Choroid plexus epithelial cell (primary cell): ENCODE measurements at regions not wholly inside any gene's neighbourhood (a gene's known extent, or its start where the extent isn't known, plus 50 kb on each side); places are given as distances from the start of the nearest gene placed in this dataset.

Source experiments
- DNase-seq: peaks from one replicate; pipeline ENCODE4 v3.0.0-alpha.2; 2010; ENCODE audit warnings: low read depth
- H3K4me3 ChIP-seq: 2 replicates; pipeline ENCODE4 v1.5.1; 2011; ENCODE audit warnings: low read depth, mild to moderate bottlenecking, control low read depth, low read length, moderate library complexity
- TF ChIP-seq, protein P1 (sequence below): conservative IDR thresholded peaks from 2 replicates; pipeline ENCODE4 v1.5.1; 2011; ENCODE audit warnings: low read depth, mild to moderate bottlenecking, control low read depth, inconsistent platforms, low read length, moderate library complexity

DNA sequence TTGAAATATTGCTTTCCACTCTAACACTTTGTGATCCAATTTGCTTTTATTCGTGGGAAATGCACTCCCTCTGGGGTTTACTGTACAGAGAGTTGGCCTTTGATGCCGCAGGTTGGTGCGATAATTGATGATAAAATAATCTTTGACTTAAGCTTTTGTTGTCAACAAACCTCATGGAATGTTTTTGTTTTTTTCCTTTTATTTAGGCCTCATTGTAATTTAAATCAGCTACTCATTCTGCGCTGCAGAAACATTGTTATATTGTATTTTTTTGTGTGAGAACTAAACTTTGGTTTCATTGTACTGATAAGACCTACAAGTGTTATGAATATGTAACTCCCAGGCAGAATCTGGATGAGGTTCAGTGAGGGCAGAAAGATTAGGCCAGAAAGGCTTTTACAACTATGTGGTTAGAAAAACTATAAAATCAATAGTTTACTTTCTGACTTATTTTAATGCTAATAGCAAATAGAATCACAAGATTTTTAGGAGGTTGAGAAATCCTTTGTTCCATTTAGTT is 76.8 kb upstream of the POM121L12 start:
- TF ChIP-seq, protein P1, sequence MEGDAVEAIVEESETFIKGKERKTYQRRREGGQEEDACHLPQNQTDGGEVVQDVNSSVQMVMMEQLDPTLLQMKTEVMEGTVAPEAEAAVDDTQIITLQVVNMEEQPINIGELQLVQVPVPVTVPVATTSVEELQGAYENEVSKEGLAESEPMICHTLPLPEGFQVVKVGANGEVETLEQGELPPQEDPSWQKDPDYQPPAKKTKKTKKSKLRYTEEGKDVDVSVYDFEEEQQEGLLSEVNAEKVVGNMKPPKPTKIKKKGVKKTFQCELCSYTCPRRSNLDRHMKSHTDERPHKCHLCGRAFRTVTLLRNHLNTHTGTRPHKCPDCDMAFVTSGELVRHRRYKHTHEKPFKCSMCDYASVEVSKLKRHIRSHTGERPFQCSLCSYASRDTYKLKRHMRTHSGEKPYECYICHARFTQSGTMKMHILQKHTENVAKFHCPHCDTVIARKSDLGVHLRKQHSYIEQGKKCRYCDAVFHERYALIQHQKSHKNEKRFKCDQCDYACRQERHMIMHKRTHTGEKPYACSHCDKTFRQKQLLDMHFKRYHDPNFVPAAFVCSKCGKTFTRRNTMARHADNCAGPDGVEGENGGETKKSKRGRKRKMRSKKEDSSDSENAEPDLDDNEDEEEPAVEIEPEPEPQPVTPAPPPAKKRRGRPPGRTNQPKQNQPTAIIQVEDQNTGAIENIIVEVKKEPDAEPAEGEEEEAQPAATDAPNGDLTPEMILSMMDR: no peak
- no peak overlapping the region for H3K4me3 ChIP-seq
- no peak for DNase-seq

DNA sequence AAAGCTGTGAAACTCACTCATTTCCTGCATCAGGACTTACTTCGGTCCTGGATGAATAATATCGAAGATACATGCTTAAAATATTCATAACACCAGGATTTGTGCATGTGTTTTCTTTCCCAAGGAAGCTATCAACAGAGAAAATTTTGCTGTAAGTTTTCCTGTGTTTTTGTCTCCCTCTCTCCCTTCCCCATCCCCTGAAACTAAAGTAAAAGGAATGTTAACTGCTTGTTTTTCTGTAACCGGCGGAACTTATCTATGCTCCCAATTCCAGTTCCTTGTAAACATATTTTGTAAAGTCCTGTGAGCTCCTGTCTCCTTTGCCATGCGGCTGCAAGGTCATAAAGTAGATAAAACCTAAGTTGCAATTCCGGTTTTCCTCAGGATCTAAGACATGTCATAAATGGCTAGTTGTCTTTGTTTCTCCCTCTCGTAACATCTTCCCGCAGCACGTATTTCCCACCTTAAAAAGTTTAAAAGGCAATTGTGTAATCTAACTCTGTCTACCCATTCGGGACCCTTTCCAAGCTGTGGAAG is 79.0 kb upstream of the POM121L12 start:
- TF ChIP-seq, protein P1: no peak
- no peak overlapping the region for H3K4me3 ChIP-seq
- DNase-seq: no peak

DNA sequence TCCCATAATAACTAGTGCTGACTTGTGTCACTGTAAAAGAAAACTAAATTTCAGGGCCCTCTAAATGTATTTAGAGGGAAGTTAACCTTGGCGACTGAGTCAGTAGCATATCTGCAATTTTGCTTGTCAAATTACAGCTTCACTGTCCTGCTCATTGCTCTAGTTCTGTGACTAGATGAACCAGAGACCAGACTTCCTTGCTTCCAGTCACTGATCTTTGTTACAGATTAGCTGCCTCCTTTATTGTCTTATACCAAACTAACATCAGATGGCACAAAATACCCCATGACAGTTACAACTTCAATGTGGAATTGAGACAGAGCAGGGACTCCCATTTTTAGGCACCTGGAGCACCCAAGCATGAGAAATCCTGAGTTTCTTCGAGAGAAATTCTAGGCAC is 79.9 kb upstream of the POM121L12 start:
- TF ChIP-seq, protein P1: no peak
- H3K4me3 ChIP-seq: no peak overlapping the region
- DNase-seq: no peak

DNA sequence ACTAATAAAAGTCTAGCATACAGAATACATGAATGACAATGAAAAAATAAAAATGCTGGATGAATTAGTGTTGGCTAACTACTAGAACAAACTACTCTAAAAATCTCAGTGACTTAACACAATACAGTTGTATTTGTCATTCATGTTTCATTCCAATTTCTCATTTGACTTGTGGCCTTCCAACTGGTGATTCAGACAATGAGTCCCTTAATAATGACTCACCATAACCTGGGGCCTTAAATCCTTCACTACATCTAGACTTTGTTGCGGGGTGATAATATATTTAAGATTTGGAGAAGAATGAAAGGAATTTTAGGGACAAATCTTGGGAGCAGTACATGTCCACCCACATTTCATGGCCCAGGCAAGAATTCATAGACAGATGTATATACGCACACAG is 90.5 kb upstream of the POM121L12 start:
- DNase-seq: no peak
- TF ChIP-seq, protein P1: no peak
- H3K4me3 ChIP-seq: no peak overlapping the region

DNA sequence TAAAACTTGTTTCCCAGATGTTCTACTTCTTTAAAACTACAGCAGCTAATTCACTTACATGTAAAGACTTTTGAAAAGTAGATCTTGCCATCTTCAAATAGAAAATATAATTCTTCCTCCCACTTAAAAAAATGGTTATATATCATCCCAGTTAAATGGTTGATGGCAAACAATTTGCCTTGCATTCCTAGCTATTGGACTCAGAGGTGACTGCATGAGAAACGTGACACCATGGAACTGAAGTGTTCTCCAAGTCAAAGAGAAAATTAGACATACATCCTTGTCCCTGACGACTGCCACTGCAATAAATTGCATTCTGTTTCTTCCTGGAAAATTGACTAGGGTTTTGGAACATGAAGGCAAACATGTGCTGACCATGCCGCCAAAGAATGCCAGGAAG is 95.0 kb upstream of the POM121L12 start:
- DNase-seq: no peak
- TF ChIP-seq, protein P1: no peak

DNA sequence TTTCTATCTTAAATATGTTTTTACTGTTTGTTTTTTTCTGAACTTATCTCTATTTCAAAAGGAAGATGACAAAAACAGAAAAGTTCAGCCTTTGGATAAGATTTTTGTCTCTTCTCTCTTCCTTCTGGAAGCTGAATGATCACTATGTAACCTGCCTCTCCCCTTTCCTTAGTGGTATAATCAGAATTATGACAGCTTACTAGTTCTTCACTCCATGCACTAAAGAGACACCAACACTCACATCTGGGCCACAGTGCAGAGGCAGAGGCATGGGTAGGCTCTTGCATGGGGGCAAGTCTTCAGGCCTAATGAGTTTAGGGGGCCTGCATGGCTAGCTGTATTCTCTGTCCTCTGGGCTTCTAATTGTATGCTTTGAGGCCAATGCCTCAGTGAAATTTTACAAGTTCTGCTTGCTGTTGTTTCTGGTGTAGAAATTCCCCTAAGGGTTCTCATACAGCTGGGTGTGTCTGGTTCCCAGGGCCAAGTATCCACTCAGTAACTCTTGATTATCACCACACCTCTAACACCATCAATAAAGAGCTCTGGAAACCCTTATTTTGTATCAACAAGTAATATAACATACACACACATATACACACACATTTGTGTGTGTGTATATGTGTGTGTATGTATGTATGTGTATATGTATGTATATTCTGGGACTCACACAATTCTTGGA is 96.8 kb upstream of the POM121L12 start:
- H3K4me3 ChIP-seq: no peak overlapping the region
- TF ChIP-seq, protein P1: no peak
- no peak for DNase-seq

More for the DNA sequence above, 95.0 kb upstream of the POM121L12 start:
- H3K4me3 ChIP-seq: no peak overlapping the region

DNA sequence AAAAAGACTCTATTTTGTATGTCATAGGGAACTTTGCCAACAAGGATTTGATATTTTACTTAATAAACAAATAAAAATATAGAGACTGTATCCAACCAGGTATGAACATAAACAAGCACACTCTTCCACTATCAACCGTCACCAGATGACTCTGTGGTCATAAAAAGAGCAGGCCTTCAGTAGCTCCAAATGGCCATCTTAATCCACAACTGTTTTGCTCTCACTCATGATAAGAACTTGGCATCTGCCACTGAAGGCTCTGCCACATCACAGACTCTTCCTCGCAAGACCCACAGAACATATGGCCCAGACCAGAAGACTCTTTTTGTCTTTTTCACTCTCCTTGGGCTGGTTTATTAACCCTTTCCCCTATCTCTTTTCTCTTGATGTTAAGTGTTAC is 98.7 kb upstream of the POM121L12 start:
- TF ChIP-seq, protein P1: no peak

More for the DNA sequence above, 98.7 kb upstream of the POM121L12 start:
- DNase-seq: no peak
- no peak overlapping the region for H3K4me3 ChIP-seq
